T-helper 1 cell (primary cell): ENCODE measurements at regions not wholly inside any gene's neighbourhood (a gene's known extent, or its start where the extent isn't known, plus 50 kb on each side); places are given as distances from the start of the nearest gene placed in this dataset.

Experiments
- DNase-seq, 5 donors: peaks; one replicate each; pipeline ENCODE4 v3.0.0-alpha.2; 2012 to 2020

GRCh38 chr2:147255812-147256211, 589.0 kb upstream of the ACVR2A start:
- no peak for DNase-seq

- no peak for DNase-seq
Observed at GRCh38 chr2:147250652-147251356, 594.0 kb upstream of the ACVR2A start.

- DNase-seq, result no peak
Observed at GRCh38 chr2:147247749-147248148, 597.1 kb upstream of the ACVR2A start.

- no peak for DNase-seq
Observed at GRCh38 chr2:147242445-147242844, 602.4 kb upstream of the ACVR2A start.

GRCh38 chr2:147236601-147237000, 608.2 kb upstream of the ACVR2A start:
- DNase-seq, result no peak

GRCh38 chr2:147232225-147232669, 612.6 kb upstream of the ACVR2A start:
- no peak for DNase-seq

GRCh38 chr2:147231607-147232006, 613.2 kb upstream of the ACVR2A start:
- peak in 1 of 5 donors; percentile 1 for DNase-seq

- DNase-seq, result no peak
Observed at GRCh38 chr2:147231081-147231480, 613.7 kb upstream of the ACVR2A start.

GRCh38 chr2:147227313-147227712, 617.5 kb upstream of the ACVR2A start:
- DNase-seq, result no peak

GRCh38 chr2:147224070-147224469, 620.8 kb upstream of the ACVR2A start:
- DNase-seq, result no peak

- DNase-seq, result no peak
Observed at GRCh38 chr2:147223553-147224060, 621.2 kb upstream of the ACVR2A start.

GRCh38 chr2:147223119-147223518, 621.7 kb upstream of the ACVR2A start:
- DNase-seq, result no peak

GRCh38 chr2:147222506-147222905, 622.3 kb upstream of the ACVR2A start:
- DNase-seq, result no peak

- no peak for DNase-seq
Observed at GRCh38 chr2:147214914-147215313, 629.9 kb upstream of the ACVR2A start.

- no peak for DNase-seq
Observed at GRCh38 chr2:147211484-147211883, 633.3 kb upstream of the ACVR2A start.

- no peak for DNase-seq
Observed at GRCh38 chr2:147204102-147204501, 640.7 kb upstream of the ACVR2A start.

GRCh38 chr2:147198651-147199171, 646.1 kb upstream of the ACVR2A start:
- DNase-seq, result no peak

GRCh38 chr2:147197754-147198483, 646.9 kb upstream of the ACVR2A start:
- DNase-seq, result no peak

GRCh38 chr2:147182260-147182659, 662.6 kb upstream of the ACVR2A start:
- peak in 4 of 5 donors; percentile 23 to 84 (median 30) for DNase-seq

- DNase-seq, result no peak
Observed at GRCh38 chr2:147181351-147182029, 663.3 kb upstream of the ACVR2A start.

- no peak for DNase-seq
Observed at GRCh38 chr2:147177071-147177857, 667.6 kb upstream of the ACVR2A start.

GRCh38 chr2:147174824-147175254, 670.0 kb upstream of the ACVR2A start:
- DNase-seq, result no peak
